ENCODE measurements at regions not wholly inside any gene's neighbourhood (a gene's known extent, or its start where the extent isn't known, plus 50 kb on each side); places are given as distances from the start of the nearest gene placed in this dataset.
A peak's percentile ranks its signal among the peaks of the same experiment; 100 is the strongest.

- peaks cover 13% of the 10 kb centered on the region for H3K4me1 ChIP-seq (ENCODE audit: control insufficient read depth, insufficient read depth, low read length)
- no peak for DNase-seq (ENCODE audit: low read depth)
- no peaks in the 10 kb centered on the region for H3K27me3 ChIP-seq (replicated peaks; ENCODE audit: control insufficient read depth, insufficient read depth, low read length)
- no peak overlapping the region for H3K9ac ChIP-seq (ENCODE audit: low read length)
- H3K36me3 ChIP-seq (ENCODE audit: control insufficient read depth, insufficient read depth, low read length, severe bottlenecking), result no peaks in the 10 kb centered on the region
- no peaks in the 10 kb centered on the region for H3K9me3 ChIP-seq (ENCODE audit: control insufficient read depth, low read length)
- no peak overlapping the region for H3K4me3 ChIP-seq (ENCODE audit: low read length)
Observed at GRCh38 chr10:29962166-29962850, 97.1 kb downstream of the JCAD start.

GRCh38 chr10:29961351-29961750, 98.0 kb downstream of the JCAD start:
- Histone ChIP-seq H3K9ac (ENCODE audit: low read length) (no peak overlapping the region), H3K4me1 (ENCODE audit: control insufficient read depth, insufficient read depth, low read length) (peaks cover 15% of the 10 kb centered on the region), H3K36me3 (ENCODE audit: control insufficient read depth, insufficient read depth, low read length, severe bottlenecking) (no peaks in the 10 kb centered on the region), H3K9me3 (ENCODE audit: control insufficient read depth, low read length) (peaks cover 3% of the 10 kb centered on the region), H3K4me3 (ENCODE audit: low read length) (no peak overlapping the region), H3K27me3 (replicated peaks; ENCODE audit: control insufficient read depth, insufficient read depth, low read length) (no peaks in the 10 kb centered on the region)
- no peak for DNase-seq (ENCODE audit: low read depth)

GRCh38 chr10:29960261-29960660, 99.1 kb downstream of the JCAD start:
- Histone ChIP-seq H3K9me3 (ENCODE audit: control insufficient read depth, low read length) (peaks cover 5% of the 10 kb centered on the region), H3K4me1 (ENCODE audit: control insufficient read depth, insufficient read depth, low read length) (peaks cover 15% of the 10 kb centered on the region), H3K27me3 (replicated peaks; ENCODE audit: control insufficient read depth, insufficient read depth, low read length) (no peaks in the 10 kb centered on the region), H3K36me3 (ENCODE audit: control insufficient read depth, insufficient read depth, low read length, severe bottlenecking) (no peaks in the 10 kb centered on the region), H3K4me3 (ENCODE audit: low read length) (no peak overlapping the region), H3K9ac (ENCODE audit: low read length) (no peak overlapping the region)
- no peak for DNase-seq (ENCODE audit: low read depth)

- Histone ChIP-seq H3K36me3 (ENCODE audit: control insufficient read depth, insufficient read depth, low read length, severe bottlenecking) (no peaks in the 10 kb centered on the region), H3K4me1 (ENCODE audit: control insufficient read depth, insufficient read depth, low read length) (peaks cover 15% of the 10 kb centered on the region), H3K9ac (ENCODE audit: low read length) (no peak overlapping the region), H3K4me3 (ENCODE audit: low read length) (no peak overlapping the region), H3K9me3 (ENCODE audit: control insufficient read depth, low read length) (peaks cover 5% of the 10 kb centered on the region), H3K27me3 (replicated peaks; ENCODE audit: control insufficient read depth, insufficient read depth, low read length) (no peaks in the 10 kb centered on the region)
- DNase-seq (ENCODE audit: low read depth), result no peak
Observed at GRCh38 chr10:29959586-29959985, 99.8 kb downstream of the JCAD start.

GRCh38 chr10:29958440-29958839, 100.9 kb downstream of the JCAD start:
- no peak overlapping the region for H3K4me3 ChIP-seq (ENCODE audit: low read length)
- H3K9ac ChIP-seq (ENCODE audit: low read length), result no peak overlapping the region
- H3K36me3 ChIP-seq (ENCODE audit: control insufficient read depth, insufficient read depth, low read length, severe bottlenecking), result no peaks in the 10 kb centered on the region
- no peak for DNase-seq (ENCODE audit: low read depth)
- H3K9me3 ChIP-seq (ENCODE audit: control insufficient read depth, low read length), result peaks cover 5% of the 10 kb centered on the region
- no peaks in the 10 kb centered on the region for H3K27me3 ChIP-seq (replicated peaks; ENCODE audit: control insufficient read depth, insufficient read depth, low read length)
- H3K4me1 ChIP-seq (ENCODE audit: control insufficient read depth, insufficient read depth, low read length), result peaks cover 15% of the 10 kb centered on the region

- Histone ChIP-seq H3K27me3 (replicated peaks; ENCODE audit: control insufficient read depth, insufficient read depth, low read length) (no peaks in the 10 kb centered on the region), H3K9ac (ENCODE audit: low read length) (no peak overlapping the region), H3K36me3 (ENCODE audit: control insufficient read depth, insufficient read depth, low read length, severe bottlenecking) (no peaks in the 10 kb centered on the region), H3K4me1 (ENCODE audit: control insufficient read depth, insufficient read depth, low read length) (peaks cover 15% of the 10 kb centered on the region), H3K9me3 (ENCODE audit: control insufficient read depth, low read length) (peaks cover 5% of the 10 kb centered on the region), H3K4me3 (ENCODE audit: low read length) (no peak overlapping the region)
- peak; percentile 59 for DNase-seq (ENCODE audit: low read depth)
Observed at GRCh38 chr10:29957907-29958331, 101.5 kb downstream of the JCAD start.

- H3K9ac ChIP-seq (ENCODE audit: low read length), result no peak overlapping the region
- no peaks in the 10 kb centered on the region for H3K36me3 ChIP-seq (ENCODE audit: control insufficient read depth, insufficient read depth, low read length, severe bottlenecking)
- H3K4me3 ChIP-seq (ENCODE audit: low read length), result no peak overlapping the region
- no peaks in the 10 kb centered on the region for H3K27me3 ChIP-seq (replicated peaks; ENCODE audit: control insufficient read depth, insufficient read depth, low read length)
- H3K4me1 ChIP-seq (ENCODE audit: control insufficient read depth, insufficient read depth, low read length), result peaks cover 15% of the 10 kb centered on the region
- no peak for DNase-seq (ENCODE audit: low read depth)
- peaks cover 5% of the 10 kb centered on the region for H3K9me3 ChIP-seq (ENCODE audit: control insufficient read depth, low read length)
Observed at GRCh38 chr10:29957236-29957635, 102.2 kb downstream of the JCAD start.

- Histone ChIP-seq H3K36me3 (ENCODE audit: control insufficient read depth, insufficient read depth, low read length, severe bottlenecking) (no peaks in the 10 kb centered on the region), H3K4me3 (ENCODE audit: low read length) (no peak overlapping the region), H3K27me3 (replicated peaks; ENCODE audit: control insufficient read depth, insufficient read depth, low read length) (no peaks in the 10 kb centered on the region), H3K9ac (ENCODE audit: low read length) (no peak overlapping the region), H3K9me3 (ENCODE audit: control insufficient read depth, low read length) (peaks cover 5% of the 10 kb centered on the region), H3K4me1 (ENCODE audit: control insufficient read depth, insufficient read depth, low read length) (peaks cover 19% of the 10 kb centered on the region)
- no peak for DNase-seq (ENCODE audit: low read depth)
Observed at GRCh38 chr10:29956335-29956924, 103.0 kb downstream of the JCAD start.

- Histone ChIP-seq H3K27me3 (replicated peaks; ENCODE audit: control insufficient read depth, insufficient read depth, low read length) (no peaks in the 10 kb centered on the region), H3K4me3 (ENCODE audit: low read length) (no peak overlapping the region), H3K36me3 (ENCODE audit: control insufficient read depth, insufficient read depth, low read length, severe bottlenecking) (no peaks in the 10 kb centered on the region), H3K9ac (ENCODE audit: low read length) (no peak overlapping the region), H3K9me3 (ENCODE audit: control insufficient read depth, low read length) (peaks cover 5% of the 10 kb centered on the region), H3K4me1 (ENCODE audit: control insufficient read depth, insufficient read depth, low read length) (peaks cover 26% of the 10 kb centered on the region)
- peak; percentile 24 for DNase-seq (ENCODE audit: low read depth)
Observed at GRCh38 chr10:29955329-29955935, 104.0 kb downstream of the JCAD start.

- DNase-seq (ENCODE audit: low read depth), result no peak
- Histone ChIP-seq H3K36me3 (ENCODE audit: control insufficient read depth, insufficient read depth, low read length, severe bottlenecking) (no peaks in the 10 kb centered on the region), H3K9me3 (ENCODE audit: control insufficient read depth, low read length) (peaks cover 4% of the 10 kb centered on the region), H3K9ac (ENCODE audit: low read length) (no peak overlapping the region), H3K27me3 (replicated peaks; ENCODE audit: control insufficient read depth, insufficient read depth, low read length) (no peaks in the 10 kb centered on the region), H3K4me1 (ENCODE audit: control insufficient read depth, insufficient read depth, low read length) (peaks cover 47% of the 10 kb centered on the region), H3K4me3 (ENCODE audit: low read length) (no peak overlapping the region)
Observed at GRCh38 chr10:29951441-29951931, 107.9 kb downstream of the JCAD start.

GRCh38 chr10:29950391-29950790, 109.0 kb downstream of the JCAD start:
- no peak overlapping the region for H3K9ac ChIP-seq (ENCODE audit: low read length)
- no peaks in the 10 kb centered on the region for H3K9me3 ChIP-seq (ENCODE audit: control insufficient read depth, low read length)
- H3K4me1 ChIP-seq (ENCODE audit: control insufficient read depth, insufficient read depth, low read length), result peaks cover 57% of the 10 kb centered on the region

More at GRCh38 chr10:29950391-29950790, 109.0 kb downstream of the JCAD start:
- no peaks in the 10 kb centered on the region for H3K27me3 ChIP-seq (replicated peaks; ENCODE audit: control insufficient read depth, insufficient read depth, low read length)
- H3K36me3 ChIP-seq (ENCODE audit: control insufficient read depth, insufficient read depth, low read length, severe bottlenecking), result no peaks in the 10 kb centered on the region
- no peak overlapping the region for H3K4me3 ChIP-seq (ENCODE audit: low read length)
- peak; percentile 11 for DNase-seq (ENCODE audit: low read depth)
